Gastrocnemius medialis (tissue), 4 donors: ENCODE measurements at regions not wholly inside any gene's neighbourhood (a gene's known extent, or its start where the extent isn't known, plus 50 kb on each side); places are given as distances from the start of the nearest gene placed in this dataset.

ENCODE experiments used
- CTCF ChIP-seq, 5 experiments: fragments of 450-650 bp in 3 of 5; fragments of 200-600 bp in 2 of 5; sonication (generic) in 2 of 5; IDR thresholded peaks in 4 of 5; conservative IDR thresholded peaks in 1 of 5; 1 replicate in 4 of 5; 2 replicates in 1 of 5; pipeline ENCODE4 v1.5.1; 2016 to 2019; ENCODE audit warnings: antibody characterized with exemption in 5 of 5, mild to moderate bottlenecking in 3 of 5, moderate library complexity in 3 of 5
- POLR2A ChIP-seq, 2 donors: fragments of 450-650 bp; IDR thresholded peaks; one replicate each; pipeline ENCODE4 v1.6.1; 2017; ENCODE audit warnings: antibody characterized with exemption in 2 of 2, mild to moderate bottlenecking in 2 of 2, moderate library complexity in 2 of 2

DNA sequence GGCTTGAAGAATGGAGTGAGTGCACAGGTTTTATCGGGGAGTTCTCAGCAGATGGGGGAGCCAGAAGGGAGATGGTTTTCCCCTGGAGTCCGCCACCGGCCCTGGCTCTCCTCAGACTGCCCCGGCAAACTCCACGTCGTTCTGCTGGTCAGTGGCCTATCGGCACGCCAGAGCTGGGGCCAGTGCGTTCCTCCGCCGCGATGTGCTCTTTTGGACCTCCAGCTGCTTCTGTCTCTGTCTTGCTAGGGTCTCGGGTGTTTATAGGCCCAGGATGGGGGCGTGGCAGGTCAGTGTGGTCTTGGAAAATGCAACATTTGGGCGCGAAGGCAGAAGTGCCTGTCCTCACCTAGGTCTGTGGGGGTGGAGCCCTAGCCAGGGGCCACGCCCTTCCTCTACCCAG is 53.0 kb upstream of the ADTRP start:
- TF ChIP-seq CTCF (IDR thresholded peaks at IDR 0.05 in 4 of 5, conservative IDR thresholded peaks at IDR 0.05 in 1 of 5) = no peak
- TF ChIP-seq POLR2A (IDR thresholded peaks at IDR 0.05) = no peak
